Body of pancreas (tissue), 4 donors: ENCODE measurements at regions not wholly inside any gene's neighbourhood (a gene's known extent, or its start where the extent isn't known, plus 50 kb on each side); places are given as distances from the start of the nearest gene placed in this dataset.

Source experiments
- ATAC-seq: fragments of 150-250 bp; one replicate; pipeline ENCODE4 v1.9.1; 2016
- DNase-seq, 4 donors: peaks; one replicate each; pipeline ENCODE4 v3.0.0-alpha.2; 2019
- H3K27ac ChIP-seq, 4 donors: fragments of 200-600 bp; sonication (generic); 1 replicate in 3 of 4; 2 replicates in 1 of 4; pipeline versions ENCODE4 v1.5.1 to v1.6.1; 2016 to 2019; ENCODE audit warnings: mild to moderate bottlenecking in 1 of 4, mixed read lengths in 1 of 4, moderate library complexity in 1 of 4
- H3K27me3 ChIP-seq, 2 donors: fragments of 200-600 bp; sonication (generic); one replicate each; pipeline ENCODE4 v1.6.0; 2016; ENCODE audit warnings: mild to moderate bottlenecking in 1 of 2
- H3K36me3 ChIP-seq, 2 donors: fragments of 200-600 bp; sonication (generic); replicated peaks in 1 of 2; 2 replicates each; pipeline ENCODE4 v1.5.1; 2016; ENCODE audit warnings: low read depth in 2 of 2; ENCODE audit not compliant: insufficient read depth in 1 of 2
- H3K4me1 ChIP-seq: fragments of 200-600 bp; sonication (generic); one replicate; pipeline ENCODE4 v1.6.0; 2016
- H3K4me3 ChIP-seq, 2 donors: fragments of 200-600 bp; sonication (generic); 1 replicate in 1 of 2; 2 replicates in 1 of 2; pipeline ENCODE4 v1.5.1; 2016 to 2019
- H3K9me3 ChIP-seq, 3 donors: fragments of 200-600 bp; sonication (generic); 1 replicate in 2 of 3; 2 replicates in 1 of 3; pipeline ENCODE4 v1.5.1; 2016
- POLR2A ChIP-seq, 3 donors: fragments of 450-650 bp; IDR thresholded peaks; one replicate each; pipeline ENCODE4 v1.6.1; 2016; ENCODE audit warnings: antibody characterized with exemption in 3 of 3, mild to moderate bottlenecking in 2 of 3
- WGBS, 2 donors: methylation state at CpG; one replicate each; pipeline ENCODE4 v1.1.5; 2017; 5-methylcytosine and 5-hydroxymethylcytosine counted together
- intact Hi-C: fragments of 100-400 bp; cut with DNase I; formaldehyde crosslinking; loops from one replicate; pipeline ENCODE4 v1.15.1; 2023
- TF ChIP-seq, protein P1 (sequence below), 7 experiments: fragments of 450-650 bp in 4 of 7; fragments of 200-600 bp in 3 of 7; sonication (generic) in 3 of 7; IDR thresholded peaks; one replicate each; pipeline ENCODE4 v1.5.1; 2016 to 2019; ENCODE audit warnings: antibody characterized with exemption in 7 of 7

DNA sequence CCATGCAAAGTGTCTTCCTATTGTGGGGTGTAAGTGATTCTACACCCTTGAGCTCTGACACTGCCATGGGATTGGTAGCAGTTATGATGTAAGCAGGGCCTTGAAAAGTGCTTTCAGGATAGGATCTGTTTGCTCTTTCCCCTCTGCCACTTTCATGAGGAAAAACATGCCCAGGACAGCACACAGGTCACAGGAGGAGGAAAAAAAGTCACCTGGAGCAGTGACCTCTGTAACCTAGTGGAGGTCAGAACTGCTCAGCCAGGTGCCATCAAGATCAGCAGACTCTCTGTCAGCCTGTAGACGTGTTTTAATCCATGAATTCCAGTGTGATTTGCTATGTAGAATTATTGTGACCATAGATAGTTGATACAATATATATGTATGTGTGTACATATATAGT lies 92.7 kb upstream of the BMP2 start:
- intact Hi-C loops: no loop called here
- no peaks in the 10 kb centered on the region for H3K27me3 ChIP-seq
- H3K36me3 ChIP-seq: no peaks in the 10 kb centered on the region
- 35 to 42% methylated on average over 1 of the region's 1 CpG for WGBS, 2 donors
- H3K4me3 ChIP-seq: no peak overlapping the region
- DNase-seq (no peak), ATAC-seq (no peak)
- H3K27ac ChIP-seq: no peak overlapping the region
- no peaks in the 10 kb centered on the region for H3K9me3 ChIP-seq
- no peak for TF ChIP-seq POLR2A (IDR thresholded peaks at IDR 0.05)
- TF ChIP-seq, protein P1, sequence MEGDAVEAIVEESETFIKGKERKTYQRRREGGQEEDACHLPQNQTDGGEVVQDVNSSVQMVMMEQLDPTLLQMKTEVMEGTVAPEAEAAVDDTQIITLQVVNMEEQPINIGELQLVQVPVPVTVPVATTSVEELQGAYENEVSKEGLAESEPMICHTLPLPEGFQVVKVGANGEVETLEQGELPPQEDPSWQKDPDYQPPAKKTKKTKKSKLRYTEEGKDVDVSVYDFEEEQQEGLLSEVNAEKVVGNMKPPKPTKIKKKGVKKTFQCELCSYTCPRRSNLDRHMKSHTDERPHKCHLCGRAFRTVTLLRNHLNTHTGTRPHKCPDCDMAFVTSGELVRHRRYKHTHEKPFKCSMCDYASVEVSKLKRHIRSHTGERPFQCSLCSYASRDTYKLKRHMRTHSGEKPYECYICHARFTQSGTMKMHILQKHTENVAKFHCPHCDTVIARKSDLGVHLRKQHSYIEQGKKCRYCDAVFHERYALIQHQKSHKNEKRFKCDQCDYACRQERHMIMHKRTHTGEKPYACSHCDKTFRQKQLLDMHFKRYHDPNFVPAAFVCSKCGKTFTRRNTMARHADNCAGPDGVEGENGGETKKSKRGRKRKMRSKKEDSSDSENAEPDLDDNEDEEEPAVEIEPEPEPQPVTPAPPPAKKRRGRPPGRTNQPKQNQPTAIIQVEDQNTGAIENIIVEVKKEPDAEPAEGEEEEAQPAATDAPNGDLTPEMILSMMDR (IDR thresholded peaks at IDR 0.05): no peak
- H3K4me1 ChIP-seq: no peaks in the 10 kb centered on the region

DNA sequence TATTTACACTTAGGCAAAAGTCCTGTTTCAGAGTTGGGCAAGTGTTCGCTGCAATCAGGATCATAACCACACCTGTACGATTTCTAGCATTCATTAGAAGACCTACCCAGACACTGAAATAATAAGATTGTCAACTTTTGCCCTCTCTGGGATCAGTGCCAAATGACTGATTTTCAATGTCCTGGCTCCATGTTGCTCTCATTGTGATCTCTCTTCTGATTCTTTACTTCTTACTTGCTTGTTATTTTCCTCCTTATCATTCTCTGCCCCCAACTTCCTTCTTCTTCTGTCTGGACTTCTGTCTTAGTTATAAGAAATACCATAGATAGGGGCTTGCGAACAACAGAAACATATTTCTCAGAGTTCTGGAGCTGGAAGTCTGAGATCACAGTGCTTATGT lies 94.4 kb upstream of the BMP2 start:
- 59 to 68% methylated on average over 3 of the region's 3 CpGs for WGBS, 2 donors
- Histone ChIP-seq H3K36me3 (no peaks in the 10 kb centered on the region), H3K4me1 (no peaks in the 10 kb centered on the region), H3K27me3 (no peaks in the 10 kb centered on the region), H3K9me3 (no peaks in the 10 kb centered on the region), H3K4me3 (no peak overlapping the region), H3K27ac (no peak overlapping the region)
- intact Hi-C loops: no loop called here
- no peak for TF ChIP-seq POLR2A (IDR thresholded peaks at IDR 0.05)
- TF ChIP-seq, protein P1 (IDR thresholded peaks at IDR 0.05): no peak
- DNase-seq: no peak
- no peak for ATAC-seq

DNA sequence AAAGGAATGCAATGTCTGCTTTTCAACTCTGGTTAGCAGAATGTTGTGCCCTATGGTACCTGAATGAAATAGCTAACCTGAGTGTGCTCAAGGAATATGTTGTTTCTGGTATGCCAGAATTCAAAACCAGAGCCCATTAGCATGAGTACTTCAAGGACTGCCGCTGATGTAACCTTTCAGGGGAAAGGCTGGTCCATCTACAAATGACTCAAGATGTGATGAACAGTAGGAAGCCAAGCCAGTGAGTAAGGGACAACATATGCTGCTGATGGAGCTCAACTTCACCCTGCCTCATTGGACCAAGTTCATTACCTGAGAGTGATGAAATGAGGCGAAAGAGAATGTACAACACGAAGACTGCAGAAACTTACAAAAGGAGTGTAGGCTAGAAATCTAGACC lies 95.7 kb upstream of the BMP2 start:
- Histone ChIP-seq H3K27me3 (no peaks in the 10 kb centered on the region), H3K4me1 (no peaks in the 10 kb centered on the region), H3K36me3 (no peaks in the 10 kb centered on the region), H3K4me3 (no peak overlapping the region), H3K9me3 (no peaks in the 10 kb centered on the region), H3K27ac (no peak overlapping the region)
- TF ChIP-seq POLR2A (IDR thresholded peaks at IDR 0.05): no peak
- TF ChIP-seq, protein P1 (IDR thresholded peaks at IDR 0.05): no peak
- 87 to 92% methylated on average over 3 of the region's 3 CpGs for WGBS, 2 donors
- DNase-seq (no peak), ATAC-seq (no peak)
- intact Hi-C loops: no loop called here

DNA sequence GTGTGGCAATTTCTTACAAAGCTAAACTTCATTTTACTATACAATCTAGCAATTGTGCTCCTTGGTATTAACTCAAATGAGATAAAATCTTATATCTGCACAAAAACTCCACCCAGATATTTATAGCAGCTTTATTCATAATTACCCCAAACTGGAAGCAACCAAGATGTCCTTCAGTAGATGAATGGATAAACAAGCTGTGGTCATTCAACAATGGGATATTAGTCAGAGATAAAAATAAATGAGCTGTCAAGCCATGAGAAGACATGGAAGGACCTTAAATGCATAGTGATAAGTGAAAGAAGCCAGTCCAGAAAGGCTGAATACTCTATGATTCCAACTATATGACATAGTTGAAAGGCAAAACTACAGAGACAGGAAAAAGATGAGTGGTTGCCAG lies 98.9 kb upstream of the BMP2 start:
- TF ChIP-seq POLR2A (IDR thresholded peaks at IDR 0.05): no peak
- TF ChIP-seq, protein P1 (IDR thresholded peaks at IDR 0.05): no peak
- Histone ChIP-seq H3K4me3 (no peak overlapping the region), H3K27me3 (no peaks in the 10 kb centered on the region), H3K36me3 (no peaks in the 10 kb centered on the region), H3K4me1 (no peaks in the 10 kb centered on the region), H3K27ac (no peak overlapping the region), H3K9me3 (no peaks in the 10 kb centered on the region)
- DNase-seq: no peak
- intact Hi-C loops: no loop called here
- no peak for ATAC-seq

DNA sequence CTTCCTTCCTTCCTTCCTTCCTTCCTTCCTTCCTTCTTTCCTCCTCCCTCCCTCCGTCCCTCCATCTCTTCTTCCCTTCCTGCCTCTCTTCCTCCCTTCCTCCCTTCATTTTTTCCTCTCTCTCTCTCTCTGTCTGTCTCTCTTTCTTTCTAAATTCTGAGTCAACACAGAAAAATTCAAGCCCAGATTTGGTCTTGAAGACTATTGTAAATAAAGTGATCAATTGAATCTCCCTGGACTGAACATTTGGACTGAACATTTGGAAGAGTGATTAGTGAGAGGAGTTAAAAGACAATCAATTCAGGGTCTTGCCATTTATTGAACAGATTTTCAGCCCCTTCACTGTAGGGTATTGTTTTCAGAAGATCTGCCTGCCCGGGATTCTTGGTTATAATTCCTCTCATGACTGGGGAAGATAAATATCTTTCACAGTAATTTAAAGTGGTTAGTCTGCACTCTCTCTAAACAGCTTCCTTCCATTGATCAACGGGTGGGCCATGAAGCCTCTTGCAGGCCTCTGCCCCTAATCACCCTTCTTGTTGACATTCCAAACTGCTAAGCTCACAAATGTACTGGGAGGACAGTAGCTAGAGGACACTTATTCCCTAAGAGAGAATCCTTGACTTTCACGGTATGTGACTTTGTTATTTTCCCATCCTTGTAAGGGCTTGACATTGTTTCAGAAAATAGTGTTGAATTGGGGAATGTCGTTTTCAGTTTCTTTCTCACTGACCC lies 101.7 kb upstream of the BMP2 start:
- no peak overlapping the region for H3K27ac ChIP-seq
- TF ChIP-seq POLR2A (IDR thresholded peaks at IDR 0.05): no peak
- TF ChIP-seq, protein P1 (IDR thresholded peaks at IDR 0.05): no peak
- H3K4me1 ChIP-seq: no peaks in the 10 kb centered on the region
- intact Hi-C loops: no loop called here
- ATAC-seq (no peak), DNase-seq (no peak)
- H3K9me3 ChIP-seq: no peaks in the 10 kb centered on the region
- H3K36me3 ChIP-seq: no peaks in the 10 kb centered on the region
- no peak overlapping the region for H3K4me3 ChIP-seq
- no peaks in the 10 kb centered on the region for H3K27me3 ChIP-seq
- WGBS, 2 donors: 54 to 60% methylated on average over 5 of the region's 5 CpGs
